ENCODE measurements at regions not wholly inside any gene's neighbourhood (a gene's known extent, or its start where the extent isn't known, plus 50 kb on each side); places are given as distances from the start of the nearest gene placed in this dataset.

- TF ChIP-seq, protein P1, sequence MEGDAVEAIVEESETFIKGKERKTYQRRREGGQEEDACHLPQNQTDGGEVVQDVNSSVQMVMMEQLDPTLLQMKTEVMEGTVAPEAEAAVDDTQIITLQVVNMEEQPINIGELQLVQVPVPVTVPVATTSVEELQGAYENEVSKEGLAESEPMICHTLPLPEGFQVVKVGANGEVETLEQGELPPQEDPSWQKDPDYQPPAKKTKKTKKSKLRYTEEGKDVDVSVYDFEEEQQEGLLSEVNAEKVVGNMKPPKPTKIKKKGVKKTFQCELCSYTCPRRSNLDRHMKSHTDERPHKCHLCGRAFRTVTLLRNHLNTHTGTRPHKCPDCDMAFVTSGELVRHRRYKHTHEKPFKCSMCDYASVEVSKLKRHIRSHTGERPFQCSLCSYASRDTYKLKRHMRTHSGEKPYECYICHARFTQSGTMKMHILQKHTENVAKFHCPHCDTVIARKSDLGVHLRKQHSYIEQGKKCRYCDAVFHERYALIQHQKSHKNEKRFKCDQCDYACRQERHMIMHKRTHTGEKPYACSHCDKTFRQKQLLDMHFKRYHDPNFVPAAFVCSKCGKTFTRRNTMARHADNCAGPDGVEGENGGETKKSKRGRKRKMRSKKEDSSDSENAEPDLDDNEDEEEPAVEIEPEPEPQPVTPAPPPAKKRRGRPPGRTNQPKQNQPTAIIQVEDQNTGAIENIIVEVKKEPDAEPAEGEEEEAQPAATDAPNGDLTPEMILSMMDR (IDR thresholded peaks at IDR 0.05): no peak
- TF ChIP-seq POLR2A (IDR thresholded peaks at IDR 0.05) (no peak), POLR2AphosphoS5 (IDR thresholded peaks at IDR 0.05) (no peak)
Measured at GRCh38 chr3:1870738-1871137, 227.9 kb upstream of the CNTN4 start.
